Upper lobe of left lung (tissue), 4 donors: ENCODE measurements at regions not wholly inside any gene's neighbourhood (a gene's known extent, or its start where the extent isn't known, plus 50 kb on each side); places are given as distances from the start of the nearest gene placed in this dataset.

Source experiments
- CTCF ChIP-seq, 6 experiments: fragments of 450-650 bp in 4 of 6; fragments of 200-600 bp in 2 of 6; sonication (generic) in 2 of 6; IDR thresholded peaks; one replicate each; pipeline ENCODE4 v1.5.1; 2016 to 2019; ENCODE audit warnings: antibody characterized with exemption in 6 of 6
- POLR2A ChIP-seq, 4 donors: fragments of 450-650 bp; IDR thresholded peaks; one replicate each; pipeline ENCODE4 v1.5.1; 2016 to 2017; ENCODE audit warnings: antibody characterized with exemption in 4 of 4, mild to moderate bottlenecking in 2 of 4
- POLR2AphosphoS5 ChIP-seq, 2 donors: sonication (generic); formaldehyde crosslinking; IDR thresholded peaks; one replicate each; pipeline ENCODE4 v1.5.1; 2017; ENCODE audit warnings: antibody characterized with exemption in 2 of 2

GRCh38 chr7:3240826-3241430, 60.1 kb upstream of the SDK1 start:
- TF ChIP-seq CTCF (IDR thresholded peaks at IDR 0.05) (no peak), POLR2A (IDR thresholded peaks at IDR 0.05) (no peak), POLR2AphosphoS5 (IDR thresholded peaks at IDR 0.05) (no peak)
